Fibroblast of pulmonary artery (primary cell): ENCODE measurements at regions not wholly inside any gene's neighbourhood (a gene's known extent, or its start where the extent isn't known, plus 50 kb on each side); places are given as distances from the start of the nearest gene placed in this dataset.

ENCODE experiments used
- DNase-seq: peaks from one replicate; pipeline ENCODE4 v3.0.0-alpha.2; 2010; ENCODE audit warnings: low read depth
- H3K4me3 ChIP-seq: replicated peaks from 2 replicates; pipeline ENCODE4 v1.5.1; 2011; ENCODE audit warnings: low read depth, mild to moderate bottlenecking, control low read depth, low read length, moderate library complexity
- TF ChIP-seq, protein P1 (sequence below): IDR thresholded peaks from 2 replicates; pipeline ENCODE4 v1.5.1; 2011; ENCODE audit warnings: mild to moderate bottlenecking, control low read depth, low read length, inconsistent platforms; ENCODE audit errors: missing control alignments

DNA sequence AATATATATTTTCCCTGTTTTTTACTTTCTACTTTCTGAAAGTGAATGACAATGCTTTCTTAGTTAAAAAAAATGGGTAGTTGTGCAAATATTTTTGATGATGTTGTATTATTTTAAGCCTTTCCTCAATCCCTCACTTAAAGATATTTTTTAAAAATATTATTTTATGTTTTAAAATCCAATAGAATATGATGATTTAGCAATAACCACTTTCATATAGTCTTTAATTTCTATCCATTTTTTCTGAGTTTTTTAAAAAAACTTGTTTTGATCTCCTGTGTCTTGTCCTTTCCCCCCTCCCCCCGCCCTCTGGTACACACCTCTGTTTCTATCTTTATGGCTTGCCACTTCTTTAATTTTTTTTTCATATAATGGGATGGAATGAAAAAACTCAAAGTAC lies 362.0 kb upstream of the SLITRK6 start:
- TF ChIP-seq, protein P1, sequence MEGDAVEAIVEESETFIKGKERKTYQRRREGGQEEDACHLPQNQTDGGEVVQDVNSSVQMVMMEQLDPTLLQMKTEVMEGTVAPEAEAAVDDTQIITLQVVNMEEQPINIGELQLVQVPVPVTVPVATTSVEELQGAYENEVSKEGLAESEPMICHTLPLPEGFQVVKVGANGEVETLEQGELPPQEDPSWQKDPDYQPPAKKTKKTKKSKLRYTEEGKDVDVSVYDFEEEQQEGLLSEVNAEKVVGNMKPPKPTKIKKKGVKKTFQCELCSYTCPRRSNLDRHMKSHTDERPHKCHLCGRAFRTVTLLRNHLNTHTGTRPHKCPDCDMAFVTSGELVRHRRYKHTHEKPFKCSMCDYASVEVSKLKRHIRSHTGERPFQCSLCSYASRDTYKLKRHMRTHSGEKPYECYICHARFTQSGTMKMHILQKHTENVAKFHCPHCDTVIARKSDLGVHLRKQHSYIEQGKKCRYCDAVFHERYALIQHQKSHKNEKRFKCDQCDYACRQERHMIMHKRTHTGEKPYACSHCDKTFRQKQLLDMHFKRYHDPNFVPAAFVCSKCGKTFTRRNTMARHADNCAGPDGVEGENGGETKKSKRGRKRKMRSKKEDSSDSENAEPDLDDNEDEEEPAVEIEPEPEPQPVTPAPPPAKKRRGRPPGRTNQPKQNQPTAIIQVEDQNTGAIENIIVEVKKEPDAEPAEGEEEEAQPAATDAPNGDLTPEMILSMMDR = no peak
- no peak for DNase-seq
- H3K4me3 ChIP-seq = no peak overlapping the region

DNA sequence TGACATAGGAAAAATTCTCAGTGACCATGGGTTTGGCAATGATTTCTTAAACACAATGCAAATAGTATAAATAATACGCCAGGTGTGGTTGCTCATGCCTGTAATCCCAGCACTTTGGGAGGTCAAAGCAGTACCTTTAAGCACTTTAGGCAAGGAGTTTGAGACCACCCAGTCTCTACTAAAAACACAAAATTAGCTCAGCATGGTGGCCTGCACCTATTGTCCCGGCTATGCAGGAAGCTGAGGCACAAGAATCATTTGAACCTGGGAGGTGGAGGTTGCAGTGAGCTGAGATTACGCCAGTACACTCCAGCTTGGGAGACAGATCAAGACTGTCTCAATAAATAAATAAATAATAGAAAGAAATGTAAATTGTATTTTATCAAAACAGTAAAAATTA lies 356.5 kb upstream of the SLITRK6 start:
- DNase-seq = no peak
- H3K4me3 ChIP-seq = no peak overlapping the region
- TF ChIP-seq, protein P1 = no peak

DNA sequence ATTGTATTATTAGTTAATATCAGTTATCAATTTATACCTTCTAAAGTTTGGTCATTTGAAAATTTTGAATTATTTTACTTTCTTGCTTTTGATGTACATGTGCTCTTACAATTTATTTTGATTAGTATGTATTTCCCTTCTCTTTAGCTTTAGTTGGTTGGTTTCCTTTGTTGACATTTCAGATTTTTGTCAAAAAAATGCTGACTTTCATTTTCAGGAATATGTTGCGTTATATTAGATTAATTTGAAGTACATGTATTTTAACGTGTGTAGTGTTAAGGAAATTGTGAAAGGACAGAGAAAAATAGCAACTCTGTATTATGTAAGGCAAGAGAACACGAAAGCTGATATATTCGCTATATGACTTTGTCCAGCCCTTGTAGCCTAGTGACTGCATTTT lies 342.9 kb upstream of the SLITRK6 start:
- TF ChIP-seq, protein P1 = no peak

DNA sequence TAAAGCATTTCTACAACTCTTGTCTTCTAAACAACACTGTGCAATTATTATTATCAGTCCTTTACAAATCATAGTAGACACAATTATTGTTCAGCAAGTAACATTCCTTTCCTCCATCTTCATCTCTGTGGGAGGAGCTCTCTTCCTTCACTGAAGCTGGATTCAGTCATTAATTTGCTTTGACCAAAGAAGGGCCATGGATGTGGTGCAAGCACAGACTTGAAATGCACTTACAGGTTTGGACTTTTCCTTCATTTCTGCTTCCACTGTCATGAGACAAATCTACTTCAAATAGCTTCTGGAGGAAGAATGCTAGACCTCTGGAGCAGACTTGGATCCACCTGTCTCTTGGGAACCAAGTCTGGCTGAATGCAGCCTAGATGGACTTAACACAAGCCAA lies 336.6 kb upstream of the SLITRK6 start:
- no peak overlapping the region for H3K4me3 ChIP-seq
- TF ChIP-seq, protein P1 = no peak
- DNase-seq = no peak

More for the DNA sequence above, 342.9 kb upstream of the SLITRK6 start:
- no peak overlapping the region for H3K4me3 ChIP-seq
- DNase-seq = no peak

DNA sequence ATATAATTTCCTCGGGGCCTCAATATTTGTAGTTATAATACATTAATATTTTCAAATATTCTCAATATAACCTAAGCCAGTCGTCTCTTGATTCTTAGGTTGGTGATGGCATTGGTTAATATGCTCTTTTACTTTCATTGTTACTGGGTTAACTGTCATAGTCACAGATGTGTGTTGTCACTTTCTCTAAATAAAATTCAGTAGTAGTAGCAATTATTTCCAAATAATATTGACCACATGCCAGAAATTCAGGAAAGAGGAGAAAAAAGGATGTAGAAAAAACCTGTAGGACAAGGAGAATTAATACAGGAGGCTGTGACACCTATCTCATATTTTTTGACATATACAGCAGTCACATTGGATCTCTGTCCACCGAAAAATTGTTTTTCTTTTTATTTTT lies 322.7 kb upstream of the SLITRK6 start:
- TF ChIP-seq, protein P1 = no peak

DNA sequence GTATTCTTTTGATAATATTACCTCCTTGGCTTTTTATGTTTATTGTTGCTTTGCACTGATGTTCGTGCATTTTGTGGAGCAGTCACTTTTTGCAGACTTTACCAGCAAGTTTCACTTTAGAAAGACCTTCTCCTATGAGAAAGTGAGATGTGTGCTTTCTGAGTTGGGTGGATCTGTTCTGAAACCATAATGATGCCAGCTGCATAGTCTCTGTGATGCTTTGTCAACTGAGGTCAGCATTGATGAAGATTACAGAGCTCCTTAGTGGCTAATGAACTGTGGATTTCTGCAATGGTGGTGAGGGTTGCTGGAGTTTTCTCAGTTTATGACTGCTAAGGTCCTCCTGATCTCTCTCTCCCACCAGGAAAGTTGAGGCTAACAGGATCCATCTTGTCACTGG lies 309.9 kb upstream of the SLITRK6 start:
- no peak overlapping the region for H3K4me3 ChIP-seq
- DNase-seq = no peak
- TF ChIP-seq, protein P1 = no peak

More for the DNA sequence above, 322.7 kb upstream of the SLITRK6 start:
- H3K4me3 ChIP-seq = no peak overlapping the region
- DNase-seq = no peak

DNA sequence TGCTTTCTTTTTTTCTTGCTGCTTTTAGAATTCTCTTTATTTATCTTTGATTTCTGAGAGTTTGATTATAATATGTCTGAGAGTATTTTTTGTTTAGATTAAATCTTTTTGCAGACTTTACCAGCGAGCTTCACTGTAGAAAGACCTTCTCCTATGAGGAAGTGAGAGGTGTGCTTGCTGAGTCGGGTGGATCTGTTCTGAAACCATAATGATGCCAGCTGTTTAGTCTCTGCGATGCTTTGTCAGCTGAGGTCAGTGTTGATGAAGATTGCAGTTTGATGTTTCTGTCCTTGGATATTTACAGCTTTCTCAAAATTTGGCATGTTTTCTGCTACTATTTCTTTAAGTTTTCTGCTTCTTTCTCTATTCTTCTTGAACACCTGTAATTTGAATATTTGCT lies 309.1 kb upstream of the SLITRK6 start:
- no peak for DNase-seq
- H3K4me3 ChIP-seq = no peak overlapping the region
- TF ChIP-seq, protein P1 = no peak
